SK-N-SH (cell line): ENCODE measurements at regions not wholly inside any gene's neighbourhood (a gene's known extent, or its start where the extent isn't known, plus 50 kb on each side); places are given as distances from the start of the nearest gene placed in this dataset.

Source experiments
- CTCF ChIP-seq: fragments of 200-600 bp; sonication (generic); IDR thresholded peaks from 2 replicates; pipeline ENCODE4 v1.6.1; 2017; ENCODE audit warnings: antibody characterized with exemption, mild to moderate bottlenecking, moderate library complexity
- EP300 ChIP-seq, 2 experiments: IDR thresholded peaks; 2 replicates each; pipeline versions ENCODE4 v1.4.0 to v1.6.1; 2012; ENCODE audit warnings: borderline replicate concordance in 1 of 2, low read depth in 1 of 2, low read length in 1 of 2
- GABPA ChIP-seq: IDR thresholded peaks from 2 replicates; pipeline ENCODE4 v1.4.0; 2012; ENCODE audit warnings: low read depth, mild to moderate bottlenecking
- MAX ChIP-seq: IDR thresholded peaks from 2 replicates; pipeline ENCODE4 v1.4.0; 2012; ENCODE audit warnings: low read depth
- NFIC ChIP-seq: IDR thresholded peaks from 2 replicates; pipeline ENCODE4 v1.4.0; 2012; ENCODE audit warnings: borderline replicate concordance
- RAD21 ChIP-seq: IDR thresholded peaks from 2 replicates; pipeline ENCODE4 v1.6.1; 2012; ENCODE audit warnings: mild to moderate bottlenecking, low read length
- TEAD4 ChIP-seq: IDR thresholded peaks from 2 replicates; pipeline ENCODE4 v1.4.0; 2012; ENCODE audit warnings: mild to moderate bottlenecking, borderline replicate concordance; ENCODE audit not compliant: insufficient read depth
- USF2 ChIP-seq: fragments of 150-350 bp; IDR thresholded peaks from 2 replicates; pipeline ENCODE4 v1.6.1; 2017; ENCODE audit warnings: antibody characterized with exemption, low read length, low read depth, borderline replicate concordance

- TF ChIP-seq CTCF (no peak), GABPA (no peak), RAD21 (no peak), USF2 (no peak), NFIC (no peak), EP300 (IDR thresholded peaks at IDR 0.05; ENCODE audit: borderline replicate concordance in 1 of 2, low read depth in 1 of 2, low read length in 1 of 2) (no peak), TEAD4 (no peak), MAX (no peak)
These were observed 227.6 kb downstream of the LMO4 start for GRCh38 chr1:87556326-87556725.
